HG03280 (cell line): ENCODE measurements at regions not wholly inside any gene's neighbourhood (a gene's known extent, or its start where the extent isn't known, plus 50 kb on each side); places are given as distances from the start of the nearest gene placed in this dataset.
"Not testable (repeated sequence)": the region's sequence is repeated elsewhere in the genome, so short reads cannot be mapped to it uniquely, and the experiment has no call there.

Experiments used
- ATAC-seq: cut with Tn5 transposase; IDR thresholded peaks from one replicate; pipeline ENCODE4 v1.9.1; 2021; ENCODE audit warnings: mild to moderate bottlenecking, moderate library complexity; ENCODE audit not compliant: unreplicated experiment

DNA sequence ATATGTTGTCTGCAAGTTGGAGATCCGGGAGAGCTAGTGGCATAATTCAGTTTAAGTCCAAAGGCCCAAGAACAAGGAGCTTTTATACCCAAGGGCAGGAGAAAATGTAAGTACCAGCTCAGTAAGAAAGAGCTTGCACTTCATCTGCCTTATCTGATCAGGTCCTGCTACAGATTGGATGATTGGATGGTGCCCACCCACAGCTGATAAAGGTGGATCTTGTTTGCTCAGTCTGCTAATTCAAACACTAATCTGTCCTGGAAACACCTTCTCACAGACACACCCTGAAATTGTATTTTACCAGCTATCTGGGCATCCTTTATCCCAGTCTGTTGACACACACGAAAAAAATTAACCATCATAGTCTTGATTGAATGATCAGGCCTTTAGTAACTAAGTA lies 230.7 kb upstream of the SLC16A7 start:
- no peak for ATAC-seq

DNA sequence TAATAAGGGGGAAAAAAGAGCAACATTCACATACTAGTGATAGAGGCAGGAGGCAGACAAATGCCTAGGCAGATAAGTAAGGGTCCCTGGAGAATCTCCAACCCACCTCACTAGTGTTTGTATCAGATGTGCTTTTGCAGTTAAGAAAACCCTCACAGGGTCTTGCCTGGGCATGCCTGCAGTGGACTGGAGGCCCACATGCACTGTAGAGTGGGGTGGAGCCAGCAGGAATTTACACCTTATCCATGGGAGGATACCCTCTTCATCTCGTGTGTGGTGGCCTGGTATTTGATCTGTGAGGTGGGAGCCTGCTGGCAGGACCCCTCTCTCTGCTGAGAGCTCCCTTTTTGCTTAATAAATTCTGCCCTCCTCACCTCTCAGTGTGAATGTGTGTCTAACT lies 238.0 kb upstream of the SLC16A7 start:
- ATAC-seq: no peak

GRCh38 chr12:59346248-59346647 lies 249.6 kb upstream of the SLC16A7 start:
- not testable (repeated sequence) for ATAC-seq

DNA sequence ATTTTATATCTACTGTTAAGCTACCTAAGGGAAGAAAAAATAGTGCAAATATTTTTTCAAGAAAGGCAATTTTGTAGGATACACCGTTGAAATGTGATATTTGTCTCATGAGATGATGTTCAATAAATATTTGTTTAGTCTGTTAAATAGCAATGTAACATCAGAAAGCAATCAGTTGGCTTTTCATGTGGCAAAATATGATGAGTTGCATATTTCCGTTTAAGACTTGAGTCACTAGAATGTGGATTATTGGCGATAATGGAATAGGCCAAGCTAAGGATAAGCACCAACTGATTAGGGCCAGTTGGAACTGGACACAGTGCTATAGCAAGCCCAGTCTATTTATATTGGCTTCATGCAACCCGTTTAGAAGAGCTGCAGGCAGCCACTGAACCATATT lies 250.4 kb upstream of the SLC16A7 start:
- no peak for ATAC-seq

DNA sequence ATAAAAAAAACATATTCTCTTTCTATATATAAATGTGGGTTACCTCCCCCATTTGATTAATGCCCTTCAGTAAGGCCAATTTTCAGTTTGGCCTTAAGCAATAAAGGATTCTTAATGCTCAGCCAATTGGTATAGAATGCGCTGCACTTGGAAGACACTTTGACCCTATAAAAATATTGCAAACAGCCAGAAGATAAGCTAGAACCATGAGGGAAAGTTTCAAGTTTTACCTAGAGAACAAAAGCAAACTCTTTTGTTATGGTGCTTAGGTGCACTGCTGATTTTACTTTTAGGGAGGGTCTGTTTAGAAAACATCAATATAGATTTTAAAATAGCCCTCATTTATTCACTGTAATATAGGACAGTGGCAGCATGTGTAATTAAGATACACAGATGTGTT lies 251.6 kb upstream of the SLC16A7 start:
- no peak for ATAC-seq

DNA sequence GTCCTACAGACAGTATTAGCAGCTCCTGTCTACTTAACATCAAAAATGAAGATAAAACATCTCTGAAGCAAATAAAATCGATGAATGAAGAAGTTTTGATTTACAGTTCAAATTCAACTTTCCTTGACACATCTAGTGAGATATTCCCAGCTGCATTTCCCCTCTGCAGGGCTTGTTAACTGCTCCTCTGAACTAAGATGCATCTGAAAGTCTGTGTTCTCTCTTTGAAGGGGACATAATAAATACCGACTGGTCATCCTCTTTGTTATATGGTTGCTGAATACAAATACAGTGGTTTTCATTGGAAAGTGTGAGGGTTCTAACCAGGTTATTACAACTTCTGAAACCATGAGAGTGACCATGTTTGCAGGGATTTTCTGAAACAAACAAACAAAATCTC lies 266.4 kb upstream of the SLC16A7 start:
- ATAC-seq: no peak

GRCh38 chr12:59328395-59329075 lies 267.3 kb upstream of the SLC16A7 start:
- not testable (repeated sequence) for ATAC-seq

DNA sequence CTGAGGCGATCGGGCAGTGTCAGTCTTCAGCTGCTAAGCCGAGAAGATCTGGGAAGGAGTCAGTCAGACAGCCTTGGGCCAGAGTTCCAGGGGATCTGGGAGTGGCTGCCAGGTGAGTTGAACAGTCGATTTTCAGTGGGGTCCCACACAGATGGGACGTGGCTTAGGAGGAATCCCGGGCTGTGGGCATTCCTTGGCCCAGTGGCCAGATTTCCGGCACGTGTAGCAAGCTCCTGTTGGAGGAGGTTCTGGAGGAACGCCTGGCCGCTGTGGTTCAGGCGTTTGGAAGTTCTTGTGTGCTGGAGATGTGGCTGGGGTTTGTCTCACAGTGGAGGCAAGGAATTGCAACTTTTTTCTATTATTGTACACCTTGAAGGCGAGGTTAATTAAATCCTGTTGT lies 269.4 kb upstream of the SLC16A7 start:
- ATAC-seq: not testable (repeated sequence)

- no peak for ATAC-seq
These were observed 273.4 kb upstream of the SLC16A7 start for GRCh38 chr12:59322473-59322872.

GRCh38 chr12:59321278-59321677 lies 274.6 kb upstream of the SLC16A7 start:
- ATAC-seq: no peak

GRCh38 chr12:59320112-59320511 lies 275.7 kb upstream of the SLC16A7 start:
- no peak for ATAC-seq

- ATAC-seq: no peak
These were observed 276.9 kb upstream of the SLC16A7 start for GRCh38 chr12:59318940-59319339.

GRCh38 chr12:59317598-59317997 lies 278.2 kb upstream of the SLC16A7 start:
- no peak for ATAC-seq

DNA sequence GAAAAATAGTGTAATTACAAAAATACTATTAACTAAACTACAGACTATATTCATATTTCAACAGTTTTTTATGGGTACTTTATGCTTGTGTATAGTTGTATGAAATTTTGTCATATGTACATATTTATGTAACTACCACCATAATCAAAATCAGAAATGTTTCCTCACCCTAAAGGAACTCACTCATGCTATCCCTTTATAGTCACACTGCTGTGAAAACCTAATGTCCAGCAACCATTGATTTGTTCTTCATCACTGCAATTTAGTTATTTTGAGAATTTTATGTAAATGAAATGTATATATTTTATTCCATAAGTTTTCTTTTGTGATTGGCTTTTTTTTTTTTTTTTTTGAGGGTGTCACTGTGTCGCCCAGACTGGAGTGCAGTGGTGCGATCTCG lies 278.9 kb upstream of the SLC16A7 start:
- no peak for ATAC-seq

GRCh38 chr12:59316354-59316753 lies 279.5 kb upstream of the SLC16A7 start:
- ATAC-seq: not testable (repeated sequence)

- no peak for ATAC-seq
These were observed 281.6 kb upstream of the SLC16A7 start for GRCh38 chr12:59314209-59314608.

DNA sequence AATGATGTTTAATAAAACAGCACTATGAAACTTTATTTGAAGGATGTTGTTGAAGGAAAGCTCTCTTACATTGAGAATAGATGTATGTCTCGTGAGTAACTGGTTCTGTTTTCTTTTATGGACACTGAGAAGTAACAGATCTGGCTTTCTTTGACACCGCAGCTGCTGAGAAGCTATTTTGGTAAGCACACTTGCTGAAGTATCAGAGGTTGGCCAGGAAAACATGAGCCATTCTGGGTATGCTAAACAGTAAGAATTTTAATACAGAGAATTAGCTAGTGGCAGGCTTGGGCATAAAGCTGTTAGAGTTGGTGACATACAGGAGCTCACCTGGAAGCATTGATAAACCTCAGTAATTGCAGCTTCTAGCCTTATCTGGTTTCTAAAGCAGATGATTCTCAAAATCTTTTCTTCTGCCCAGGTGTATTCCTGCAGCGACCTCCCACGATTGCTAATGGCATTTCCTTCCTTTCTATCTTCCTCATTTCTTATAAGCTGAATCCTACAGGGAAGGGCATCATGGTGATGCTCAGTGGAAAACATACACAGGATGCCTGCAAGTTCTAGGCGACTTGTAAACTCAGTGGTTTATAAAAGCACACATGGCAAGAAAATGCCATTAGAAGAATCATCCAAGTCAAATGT lies 291.6 kb upstream of the SLC16A7 start:
- no peak for ATAC-seq

- ATAC-seq: no peak
These were observed 297.5 kb upstream of the SLC16A7 start for GRCh38 chr12:59298296-59298695.

GRCh38 chr12:59294221-59294620 lies 301.6 kb upstream of the SLC16A7 start:
- no peak for ATAC-seq

DNA sequence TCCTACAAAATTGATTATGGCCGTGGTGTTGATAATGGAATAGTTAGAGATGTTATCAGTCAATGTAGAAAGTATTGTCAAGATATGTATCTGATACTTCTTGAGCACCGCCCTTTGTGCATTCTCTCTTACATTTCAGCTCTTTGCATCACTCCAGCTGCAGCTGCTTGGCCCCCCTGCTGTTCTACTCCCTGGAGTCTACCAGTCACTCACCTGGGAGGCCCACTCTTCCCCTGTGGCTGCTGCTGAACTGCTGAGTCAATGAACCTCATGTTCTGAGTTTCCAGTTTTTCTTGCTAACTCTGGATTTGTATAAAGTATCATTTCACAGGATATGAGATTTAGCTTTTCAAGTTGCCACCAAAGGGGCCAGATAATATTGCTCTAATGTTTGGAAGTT lies 312.8 kb upstream of the SLC16A7 start:
- ATAC-seq: no peak

- ATAC-seq: not testable (repeated sequence)
These were observed 322.3 kb upstream of the SLC16A7 start for GRCh38 chr12:59273561-59273960.

- ATAC-seq: no peak
These were observed 327.5 kb upstream of the SLC16A7 start for GRCh38 chr12:59268295-59268809.

DNA sequence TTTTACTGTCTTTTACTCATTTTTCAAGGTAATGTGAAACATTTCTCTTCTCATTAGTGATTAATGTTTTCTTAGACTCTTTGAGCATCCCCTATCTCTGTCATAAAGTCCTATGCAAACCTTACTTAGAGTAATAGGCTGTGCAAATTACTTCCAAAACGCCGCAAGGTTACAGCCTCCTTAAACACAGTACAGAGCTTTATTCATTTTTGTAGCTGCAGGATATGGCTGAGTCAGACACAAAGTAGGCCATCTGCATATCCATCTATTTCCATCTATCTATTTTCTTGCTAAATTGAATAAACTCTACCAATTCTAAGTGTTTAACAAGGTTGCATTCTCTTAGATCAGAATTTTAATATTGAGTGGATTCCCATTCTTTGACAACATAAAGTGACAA lies 335.6 kb upstream of the SLC16A7 start:
- ATAC-seq: no peak
